Activated CD4-positive, alpha-beta T cell treated with anti-CD3 and anti-CD28 coated beads for 48 hours (primary cell): ENCODE measurements at regions not wholly inside any gene's neighbourhood (a gene's known extent, or its start where the extent isn't known, plus 50 kb on each side); places are given as distances from the start of the nearest gene placed in this dataset.

ENCODE experiments used
- DNase-seq: peaks from one replicate; pipeline ENCODE4 v3.0.0-alpha.2; 2020

DNA sequence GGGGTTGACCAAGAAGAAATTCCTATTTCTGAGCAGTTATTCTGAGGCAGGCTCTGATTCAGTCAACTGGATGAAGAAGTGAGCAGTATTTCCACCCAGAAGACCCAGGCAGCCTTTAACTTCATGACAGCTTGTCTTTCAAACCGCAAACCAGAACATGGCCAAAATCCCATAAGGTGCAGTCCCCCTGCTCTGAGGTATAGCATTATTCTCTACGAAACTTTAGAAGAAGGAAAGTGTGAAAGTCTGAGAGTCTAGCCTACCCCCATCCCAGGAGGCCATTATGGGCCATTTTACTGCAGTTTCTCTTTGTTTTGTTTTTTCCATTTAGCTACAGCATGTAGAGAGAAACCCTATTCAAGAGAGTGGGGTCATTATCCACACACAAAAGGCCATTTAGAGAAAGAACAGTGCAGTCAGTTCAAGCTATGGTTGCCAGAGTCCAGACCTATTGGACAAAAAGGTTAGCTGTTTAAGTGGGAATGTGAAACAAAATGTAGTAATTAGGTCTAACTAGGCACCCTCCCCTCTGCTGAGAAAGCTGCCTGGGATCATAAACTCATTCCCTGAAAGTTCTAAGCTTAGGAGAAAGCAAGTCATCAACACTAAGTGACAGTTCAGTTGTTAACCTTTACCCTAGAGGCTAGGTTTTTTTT is 52.1 kb upstream of the RASGEF1B start:
- no peak for DNase-seq

GRCh38 chr4:81522711-81523110 is 51.0 kb upstream of the RASGEF1B start:
- no peak for DNase-seq

GRCh38 chr4:81521708-81522107 is 50.0 kb upstream of the RASGEF1B start:
- no peak for DNase-seq
